IPS-18a (cell line): ENCODE measurements at regions not wholly inside any gene's neighbourhood (a gene's known extent, or its start where the extent isn't known, plus 50 kb on each side); places are given as distances from the start of the nearest gene placed in this dataset.

Experiments
- H3K27ac ChIP-seq: one replicate; pipeline ENCODE4 v1.5.1; 2013; ENCODE audit warnings: low read length
- H3K27me3 ChIP-seq: one replicate; pipeline ENCODE4 v1.6.1; 2013; ENCODE audit warnings: mild to moderate bottlenecking, low read length; ENCODE audit not compliant: control insufficient read depth, insufficient read depth
- H3K36me3 ChIP-seq: one replicate; pipeline ENCODE4 v1.6.1; 2013; ENCODE audit warnings: low read depth, low read length; ENCODE audit not compliant: control insufficient read depth
- H3K4me1 ChIP-seq: one replicate; pipeline ENCODE4 v1.6.1; 2013; ENCODE audit warnings: low read depth, low read length; ENCODE audit not compliant: control insufficient read depth
- H3K4me3 ChIP-seq: one replicate; pipeline ENCODE4 v1.5.1; 2013; ENCODE audit warnings: low read length
- H3K9ac ChIP-seq: one replicate; pipeline ENCODE4 v1.6.1; 2013; ENCODE audit warnings: mild to moderate bottlenecking, low read length, moderate library complexity
- H3K9me3 ChIP-seq: one replicate; pipeline ENCODE4 v1.6.1; 2013; ENCODE audit warnings: low read depth, low read length; ENCODE audit not compliant: control insufficient read depth

DNA sequence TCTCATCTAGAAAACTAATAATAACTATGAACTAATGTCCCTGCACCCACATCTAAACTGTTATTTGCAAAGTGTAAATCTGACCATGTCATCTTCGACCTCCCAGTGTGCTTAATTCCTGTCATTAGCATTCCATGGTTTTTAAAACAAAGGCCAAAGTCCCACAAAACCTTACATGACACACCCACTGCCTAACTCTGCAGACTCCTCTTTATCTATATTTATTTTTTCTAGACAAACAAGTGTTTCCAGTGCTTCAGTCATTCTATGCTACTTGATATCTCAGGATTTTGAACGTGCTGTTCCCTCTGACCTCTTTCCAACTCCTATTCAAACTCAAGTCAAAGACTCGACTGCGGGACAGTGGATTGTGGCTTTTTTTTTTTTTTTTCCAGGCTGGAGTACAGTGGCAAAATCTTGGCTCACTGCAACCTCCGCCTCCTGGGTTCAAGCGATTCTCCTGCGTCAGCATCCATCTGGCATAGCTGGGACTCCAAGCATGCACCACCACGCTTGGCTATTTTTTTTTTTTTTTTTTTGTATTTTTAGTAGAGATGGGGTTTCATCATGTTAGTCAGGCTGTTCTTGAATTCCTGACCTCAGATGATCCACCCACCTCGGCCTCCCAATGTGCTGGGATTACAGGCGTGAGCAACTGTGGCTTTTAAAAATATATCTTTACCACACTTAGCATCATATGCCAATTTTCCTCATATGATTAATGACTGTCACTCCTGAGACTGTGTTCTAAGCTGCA, 1511.0 kb downstream of the ARAP2 start:
- Histone ChIP-seq H3K36me3 (no peaks in the 10 kb centered on the region), H3K27me3 (no peaks in the 10 kb centered on the region), H3K9me3 (no peaks in the 10 kb centered on the region), H3K27ac (no peak overlapping the region), H3K4me3 (no peak overlapping the region), H3K4me1 (no peaks in the 10 kb centered on the region), H3K9ac (no peak overlapping the region)

DNA sequence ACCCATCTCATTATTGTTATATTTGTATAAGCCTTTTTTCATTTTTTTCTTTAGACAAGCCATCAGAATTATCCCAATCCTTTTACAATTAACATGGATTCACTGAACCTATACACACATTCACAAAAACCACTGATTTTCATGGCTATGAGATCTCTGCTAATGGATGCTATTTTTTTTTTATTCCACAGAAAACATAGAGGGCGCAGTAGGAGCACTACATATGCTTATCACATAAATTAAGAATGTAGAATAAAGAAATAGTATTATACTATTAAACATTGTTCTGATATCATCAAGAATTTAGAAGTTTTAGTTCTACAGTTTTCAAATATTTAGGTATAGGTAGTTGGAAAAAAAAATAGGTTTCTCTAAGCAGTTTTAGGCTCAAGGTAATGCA, 1477.4 kb downstream of the ARAP2 start:
- no peaks in the 10 kb centered on the region for H3K36me3 ChIP-seq
- H3K4me3 ChIP-seq, result no peak overlapping the region

DNA sequence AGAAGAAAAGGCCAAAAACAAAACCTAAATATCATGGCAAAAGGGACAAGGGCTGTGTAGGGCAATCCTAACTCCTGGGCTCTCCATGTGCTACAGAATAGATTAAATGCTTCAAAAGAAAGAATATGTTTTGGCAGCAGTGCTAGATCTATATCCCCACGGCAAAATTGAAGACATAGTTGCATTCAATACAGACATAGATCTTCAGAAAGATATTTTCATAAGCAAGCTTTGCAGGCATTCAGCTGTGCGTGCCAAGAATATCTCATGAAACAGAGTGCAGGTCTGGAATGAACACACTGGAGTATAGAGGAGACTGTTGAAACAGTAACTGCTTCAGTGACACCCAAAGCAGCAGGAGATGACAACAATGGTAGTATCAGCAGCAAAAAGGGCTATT, 1476.9 kb downstream of the ARAP2 start:
- H3K9ac ChIP-seq, result no peak overlapping the region
- H3K9me3 ChIP-seq, result no peaks in the 10 kb centered on the region
- H3K4me3 ChIP-seq, result no peak overlapping the region
- H3K27me3 ChIP-seq, result no peaks in the 10 kb centered on the region
- no peaks in the 10 kb centered on the region for H3K4me1 ChIP-seq
- H3K36me3 ChIP-seq, result no peaks in the 10 kb centered on the region
- no peak overlapping the region for H3K27ac ChIP-seq

More for the DNA sequence above, 1477.4 kb downstream of the ARAP2 start:
- H3K9me3 ChIP-seq, result no peaks in the 10 kb centered on the region
- H3K4me1 ChIP-seq, result no peaks in the 10 kb centered on the region
- H3K27ac ChIP-seq, result no peak overlapping the region
- no peaks in the 10 kb centered on the region for H3K27me3 ChIP-seq
- no peak overlapping the region for H3K9ac ChIP-seq

DNA sequence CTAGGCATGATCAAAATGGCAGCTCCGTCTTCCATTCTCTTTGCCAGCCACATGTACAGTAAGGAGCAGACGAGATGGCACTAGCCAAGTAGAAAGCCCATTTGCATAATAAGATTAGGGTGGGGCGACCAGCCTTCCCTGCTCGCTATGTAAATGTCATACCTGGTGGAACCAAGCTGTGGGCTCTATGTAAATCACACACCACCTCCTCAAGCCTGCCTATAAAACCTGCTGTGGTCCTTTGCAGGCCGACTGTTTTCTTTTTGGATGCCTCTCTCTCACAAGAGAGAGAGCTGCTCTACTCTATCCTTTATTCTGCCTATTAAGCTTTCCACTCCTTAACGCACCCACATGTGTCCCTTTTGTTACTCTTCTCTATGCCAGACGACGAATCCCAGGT, 1472.7 kb downstream of the ARAP2 start:
- Histone ChIP-seq H3K9ac (no peak overlapping the region), H3K36me3 (no peaks in the 10 kb centered on the region), H3K4me1 (no peaks in the 10 kb centered on the region), H3K9me3 (no peaks in the 10 kb centered on the region), H3K27ac (no peak overlapping the region), H3K27me3 (no peaks in the 10 kb centered on the region), H3K4me3 (no peak overlapping the region)

DNA sequence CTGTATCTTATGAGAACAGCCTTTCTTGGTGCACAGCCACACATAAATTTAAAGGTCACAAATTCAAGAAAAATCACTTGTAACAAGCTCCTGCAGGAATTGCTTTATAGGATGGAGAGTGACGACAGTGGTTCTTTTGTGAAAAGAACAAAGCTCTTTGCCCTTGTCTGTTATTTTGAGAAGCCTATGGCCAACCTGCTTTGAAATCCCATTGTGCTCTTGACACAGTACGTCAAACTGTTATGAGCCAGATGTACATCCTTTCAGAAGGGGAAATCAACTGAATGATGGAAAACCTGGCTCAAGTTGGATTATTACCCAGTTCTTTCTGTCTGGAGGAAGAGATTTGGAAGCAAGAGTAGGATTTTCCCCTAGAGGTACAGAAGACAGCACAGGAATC, 1454.2 kb downstream of the ARAP2 start:
- Histone ChIP-seq H3K4me3 (no peak overlapping the region), H3K9me3 (no peaks in the 10 kb centered on the region), H3K9ac (no peak overlapping the region), H3K27ac (no peak overlapping the region), H3K36me3 (no peaks in the 10 kb centered on the region), H3K27me3 (no peaks in the 10 kb centered on the region), H3K4me1 (no peaks in the 10 kb centered on the region)

DNA sequence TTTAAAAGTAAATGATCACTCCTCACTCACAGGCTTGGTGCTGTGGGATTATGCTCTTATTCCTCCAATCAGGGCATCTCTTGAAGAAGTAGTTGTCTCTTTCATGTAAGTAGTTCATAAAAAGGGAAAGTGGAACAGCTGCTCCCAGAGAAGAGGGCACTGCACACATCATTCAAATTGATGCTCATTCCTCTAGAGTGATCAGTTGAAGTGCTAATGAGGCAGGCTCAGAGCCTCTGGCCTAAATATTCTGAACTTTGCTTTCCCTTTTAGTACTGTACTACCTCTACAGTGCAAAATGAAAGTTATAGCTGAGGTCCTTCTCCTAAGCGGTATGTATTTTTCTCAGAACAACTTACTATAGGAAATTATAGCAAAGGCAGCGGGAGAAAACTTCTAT, 1453.1 kb downstream of the ARAP2 start:
- Histone ChIP-seq H3K9me3 (no peaks in the 10 kb centered on the region), H3K4me3 (no peak overlapping the region), H3K27ac (no peak overlapping the region), H3K9ac (no peak overlapping the region), H3K27me3 (no peaks in the 10 kb centered on the region), H3K36me3 (no peaks in the 10 kb centered on the region), H3K4me1 (no peaks in the 10 kb centered on the region)

DNA sequence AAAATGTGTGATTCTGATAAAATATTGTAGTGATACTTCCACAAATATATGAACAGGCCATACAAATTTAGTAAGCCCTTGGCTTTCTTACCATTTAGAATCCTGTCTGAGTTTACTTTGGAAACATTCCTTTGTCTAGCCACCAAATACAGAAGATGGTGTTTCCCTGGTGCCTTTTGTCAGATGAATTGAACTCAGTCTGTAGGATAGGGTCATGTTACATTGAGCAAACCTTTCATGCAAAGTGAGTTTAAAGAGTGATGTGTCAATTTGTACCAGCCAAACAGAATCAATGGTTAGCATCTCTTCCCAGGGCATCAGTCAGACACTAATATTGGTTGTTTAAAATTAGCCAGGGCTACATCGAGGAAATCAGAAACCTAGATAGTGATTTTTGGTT, 1443.4 kb downstream of the ARAP2 start:
- no peak overlapping the region for H3K27ac ChIP-seq
- H3K9me3 ChIP-seq, result peaks cover 3% of the 10 kb centered on the region
- no peak overlapping the region for H3K4me3 ChIP-seq
- H3K4me1 ChIP-seq, result no peaks in the 10 kb centered on the region
- H3K27me3 ChIP-seq, result no peaks in the 10 kb centered on the region
- no peaks in the 10 kb centered on the region for H3K36me3 ChIP-seq
- no peak overlapping the region for H3K9ac ChIP-seq

DNA sequence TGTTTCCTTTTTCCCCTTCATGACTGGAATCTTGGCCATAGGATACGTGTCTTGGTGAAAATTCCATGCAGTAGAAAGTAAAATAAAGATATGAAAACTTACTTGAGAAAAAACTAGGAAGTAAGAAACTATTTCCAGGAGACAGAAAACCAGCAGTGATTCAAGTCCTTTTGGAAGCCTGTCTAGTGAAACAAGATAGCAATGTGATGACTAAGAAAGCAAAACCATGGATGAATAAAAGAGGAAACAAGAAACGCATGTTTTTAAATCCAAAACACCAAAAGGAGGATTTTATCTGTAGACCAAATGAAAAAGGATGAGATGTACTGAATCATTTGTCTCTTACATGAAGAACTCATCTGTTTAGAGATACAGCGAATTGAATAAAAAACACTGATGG, 1430.0 kb downstream of the ARAP2 start:
- no peak overlapping the region for H3K27ac ChIP-seq
- H3K9me3 ChIP-seq, result no peaks in the 10 kb centered on the region
- H3K4me3 ChIP-seq, result no peak overlapping the region
- H3K9ac ChIP-seq, result no peak overlapping the region
- H3K27me3 ChIP-seq, result no peaks in the 10 kb centered on the region
- no peaks in the 10 kb centered on the region for H3K4me1 ChIP-seq
- H3K36me3 ChIP-seq, result no peaks in the 10 kb centered on the region

DNA sequence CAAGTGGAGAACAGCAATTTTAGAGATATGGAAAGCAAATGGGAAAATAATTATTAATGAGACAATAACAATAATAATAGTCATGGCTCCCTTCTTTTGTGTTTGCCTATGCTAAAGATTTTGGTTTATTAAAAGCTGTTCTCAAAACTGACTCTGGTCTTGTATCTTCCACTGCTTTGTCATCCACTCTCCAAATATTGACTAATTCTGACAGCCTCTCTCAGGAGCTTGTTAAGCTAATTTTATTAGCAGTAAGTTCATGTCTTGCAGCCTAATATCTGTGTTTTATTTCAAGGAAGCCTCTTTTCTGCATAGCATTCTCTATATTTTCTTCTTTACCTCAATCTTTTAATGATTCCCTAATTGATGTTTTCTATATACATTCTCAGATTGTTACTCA, 1419.8 kb downstream of the ARAP2 start:
- H3K4me1 ChIP-seq, result no peaks in the 10 kb centered on the region

DNA sequence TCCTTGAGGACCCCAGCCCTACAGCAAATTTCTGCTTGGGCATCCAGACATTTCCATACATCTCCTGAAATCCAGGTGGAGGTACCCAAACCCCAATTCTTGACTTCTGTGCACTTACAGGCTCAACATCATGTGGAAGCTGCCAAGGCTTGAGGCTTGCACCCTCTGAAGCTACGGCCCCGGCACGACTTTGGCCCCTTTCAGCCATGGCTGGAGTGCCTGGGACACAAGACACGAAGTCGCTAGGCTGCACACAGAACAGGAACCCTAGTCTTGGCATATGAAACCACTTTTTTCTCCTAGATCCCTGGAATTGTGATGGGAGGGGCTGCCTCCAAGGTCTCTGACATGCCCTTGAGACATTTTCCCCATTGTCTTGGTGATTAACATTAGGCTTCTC, 1417.7 kb downstream of the ARAP2 start:
- H3K4me3 ChIP-seq, result no peak overlapping the region
- no peaks in the 10 kb centered on the region for H3K36me3 ChIP-seq
- no peaks in the 10 kb centered on the region for H3K27me3 ChIP-seq
- H3K9ac ChIP-seq, result no peak overlapping the region
- H3K4me1 ChIP-seq, result no peaks in the 10 kb centered on the region
- H3K27ac ChIP-seq, result no peak overlapping the region
- H3K9me3 ChIP-seq, result no peaks in the 10 kb centered on the region

More for the DNA sequence above, 1419.8 kb downstream of the ARAP2 start:
- Histone ChIP-seq H3K27me3 (no peaks in the 10 kb centered on the region), H3K9me3 (no peaks in the 10 kb centered on the region), H3K36me3 (no peaks in the 10 kb centered on the region), H3K4me3 (no peak overlapping the region), H3K27ac (no peak overlapping the region), H3K9ac (no peak overlapping the region)

DNA sequence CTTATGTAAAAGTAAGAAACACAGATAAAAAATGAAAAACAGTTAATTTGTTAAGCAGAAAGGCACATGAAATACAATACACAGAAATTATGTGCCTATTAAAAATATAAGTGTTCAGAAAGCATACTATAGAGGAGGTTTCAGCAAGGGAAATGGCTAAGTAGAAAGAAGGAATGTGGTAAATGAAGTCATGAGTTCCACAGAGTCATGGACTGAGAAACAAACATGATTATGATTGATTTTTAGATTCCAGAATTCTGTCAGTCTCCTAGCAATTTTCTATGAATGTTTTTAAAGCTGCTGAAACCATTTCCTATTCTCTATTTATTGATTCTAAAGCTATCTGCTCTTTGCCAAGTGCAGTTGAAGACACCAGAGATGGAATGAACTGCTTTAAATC, 1398.4 kb downstream of the ARAP2 start:
- no peaks in the 10 kb centered on the region for H3K9me3 ChIP-seq
- H3K36me3 ChIP-seq, result no peaks in the 10 kb centered on the region
- no peaks in the 10 kb centered on the region for H3K4me1 ChIP-seq
- no peak overlapping the region for H3K27ac ChIP-seq
- H3K27me3 ChIP-seq, result no peaks in the 10 kb centered on the region
- H3K4me3 ChIP-seq, result no peak overlapping the region
- H3K9ac ChIP-seq, result no peak overlapping the region

DNA sequence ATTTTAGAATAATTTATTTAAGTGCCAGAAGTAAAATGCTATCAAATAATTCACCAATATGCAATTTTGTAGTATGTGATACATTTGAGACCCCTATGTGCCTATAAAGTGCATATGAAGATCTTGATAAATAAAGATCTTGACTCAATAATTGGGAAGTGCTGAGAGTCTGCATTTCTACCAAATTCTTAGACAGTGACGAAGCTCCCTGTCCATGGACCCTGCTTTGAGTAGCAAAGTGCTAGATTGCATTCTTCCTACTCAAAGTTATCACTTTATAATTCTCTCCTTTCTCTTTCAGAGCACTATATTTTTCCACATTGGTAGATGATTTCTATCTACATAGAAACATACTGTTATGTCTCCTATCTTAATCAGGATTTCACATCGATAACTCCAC, 1393.9 kb downstream of the ARAP2 start:
- Histone ChIP-seq H3K9me3 (no peaks in the 10 kb centered on the region), H3K4me1 (no peaks in the 10 kb centered on the region), H3K36me3 (no peaks in the 10 kb centered on the region), H3K27ac (no peak overlapping the region), H3K4me3 (no peak overlapping the region), H3K9ac (no peak overlapping the region), H3K27me3 (no peaks in the 10 kb centered on the region)
